ENCODE measurements at regions not wholly inside any gene's neighbourhood (a gene's known extent, or its start where the extent isn't known, plus 50 kb on each side); places are given as distances from the start of the nearest gene placed in this dataset.
A peak's percentile ranks its signal among the peaks of the same experiment; 100 is the strongest.
"Not testable (repeated sequence)": the region's sequence is repeated elsewhere in the genome, so short reads cannot be mapped to it uniquely, and the experiment has no call there.

GRCh38 chrX:129161108-129161507 lies 362.2 kb downstream of the SMARCA1 start:
- no peak for FAIRE-seq

GRCh38 chrX:129158505-129158904 lies 364.8 kb downstream of the SMARCA1 start:
- FAIRE-seq: no peak

DNA sequence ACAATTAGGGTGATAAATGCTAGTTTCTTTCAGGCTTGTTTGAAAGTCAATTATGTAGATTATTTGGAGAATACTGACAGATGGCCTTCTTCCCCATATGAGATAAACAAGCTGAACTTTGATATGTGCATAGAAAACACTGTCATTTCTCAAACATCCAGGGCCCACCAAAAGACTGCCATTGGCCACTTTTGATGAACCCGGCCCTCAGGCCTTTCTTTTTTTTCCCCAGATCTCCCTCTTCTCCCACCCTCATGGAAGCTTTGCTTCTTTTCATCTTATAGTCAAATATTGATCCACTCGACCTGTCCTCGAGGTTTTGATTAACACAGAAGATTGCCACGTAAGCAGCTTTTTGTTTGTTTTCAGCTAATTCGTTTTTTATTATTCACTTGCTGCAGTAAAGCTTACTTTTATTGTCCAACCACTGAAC lies 377.4 kb downstream of the SMARCA1 start:
- no peak for FAIRE-seq

- FAIRE-seq: no peak
Measured at GRCh38 chrX:129145385-129145784, 377.9 kb downstream of the SMARCA1 start.

GRCh38 chrX:129144172-129145038 lies 378.9 kb downstream of the SMARCA1 start:
- FAIRE-seq: no peak

- no peak for FAIRE-seq
Measured at GRCh38 chrX:129139837-129140598, 383.3 kb downstream of the SMARCA1 start.

GRCh38 chrX:129125122-129125914 lies 398.0 kb downstream of the SMARCA1 start:
- no peak for FAIRE-seq

GRCh38 chrX:129123795-129124194 lies 399.5 kb downstream of the SMARCA1 start:
- no peak for FAIRE-seq

- FAIRE-seq: no peak
Measured at GRCh38 chrX:129116676-129117470, 406.4 kb downstream of the SMARCA1 start.

GRCh38 chrX:129115935-129116334 lies 407.4 kb downstream of the SMARCA1 start:
- no peak for FAIRE-seq

DNA sequence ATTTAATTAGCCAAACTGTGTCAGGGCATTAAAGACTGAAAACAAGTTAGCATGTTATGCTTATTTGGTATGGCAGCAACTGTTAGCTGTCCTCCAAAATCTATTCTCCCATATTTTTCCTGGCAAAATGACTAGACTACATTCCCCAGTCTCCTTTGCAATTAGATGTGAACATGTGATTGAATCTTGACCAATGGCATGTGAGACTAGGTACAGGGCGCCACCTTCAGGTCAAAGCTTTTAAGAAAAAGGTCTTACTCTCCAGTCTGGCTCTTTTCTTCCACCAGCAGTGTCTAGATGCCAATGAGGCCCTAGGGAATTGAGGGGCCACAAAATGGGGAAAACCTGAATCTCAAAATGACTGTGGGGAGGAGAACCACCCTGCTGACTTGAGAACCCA lies 408.2 kb downstream of the SMARCA1 start:
- peak; percentile 68 for FAIRE-seq

GRCh38 chrX:129111081-129111798 lies 412.1 kb downstream of the SMARCA1 start:
- FAIRE-seq: no peak

- no peak for FAIRE-seq
Measured at GRCh38 chrX:129108936-129109335, 414.4 kb downstream of the SMARCA1 start.

DNA sequence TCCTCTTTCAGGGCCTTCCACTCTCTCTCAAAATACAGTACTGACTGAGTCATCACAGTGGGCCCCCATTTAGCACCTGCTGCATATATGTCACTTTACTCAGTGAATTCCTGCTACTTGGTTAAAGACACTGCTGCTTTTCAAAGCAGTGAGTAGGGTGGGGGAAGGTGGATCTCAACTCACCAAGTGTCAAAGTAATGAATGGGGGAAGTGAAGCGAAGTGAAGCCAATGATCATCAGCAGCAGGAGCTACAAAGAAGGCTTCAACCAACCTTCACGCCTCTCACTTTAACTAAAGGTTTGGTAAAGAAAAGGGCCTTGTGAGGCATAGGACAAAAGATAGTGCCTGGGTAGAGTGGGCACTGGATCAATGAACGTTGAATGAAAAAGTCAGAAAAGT lies 424.1 kb downstream of the SMARCA1 start:
- FAIRE-seq: no peak

- no peak for FAIRE-seq
Measured at GRCh38 chrX:129097668-129098067, 425.6 kb downstream of the SMARCA1 start.

DNA sequence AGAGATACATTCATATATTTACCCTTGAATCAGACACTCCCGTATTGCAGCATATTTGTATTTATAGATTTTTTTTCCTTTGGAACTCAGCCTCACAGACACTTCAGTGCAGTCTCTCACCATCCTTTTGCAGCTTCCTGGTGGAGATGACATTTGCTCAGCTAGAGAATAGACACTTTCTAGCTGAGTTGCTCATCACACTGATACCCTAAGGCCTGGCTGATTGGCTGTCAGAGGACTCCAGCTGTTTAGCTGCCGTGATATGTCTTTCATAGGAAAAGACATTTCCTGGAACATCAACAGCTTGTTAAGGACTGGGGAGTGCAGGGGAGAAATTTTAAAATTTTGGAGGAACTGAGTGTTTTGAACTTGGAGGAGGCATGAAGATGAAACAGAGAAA lies 429.6 kb downstream of the SMARCA1 start:
- FAIRE-seq: no peak

DNA sequence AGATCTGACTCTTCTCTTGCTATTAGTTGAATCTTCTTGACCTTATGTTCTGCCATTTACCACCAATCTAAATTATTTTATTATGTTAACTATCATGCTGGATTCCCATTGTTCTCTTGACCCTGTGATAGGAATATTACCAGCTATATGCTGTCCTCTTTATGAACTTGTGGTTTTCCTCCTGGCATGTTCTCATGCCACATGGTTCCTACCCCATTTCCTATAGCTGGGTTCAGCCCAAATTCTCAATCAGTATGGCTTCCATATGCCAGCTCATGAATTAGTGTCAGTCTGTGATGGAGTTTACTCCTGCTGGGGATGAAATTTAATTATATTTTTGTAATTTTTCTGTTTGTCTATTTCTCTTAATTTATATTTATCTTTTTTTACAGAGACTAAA lies 430.5 kb downstream of the SMARCA1 start:
- FAIRE-seq: no peak

- FAIRE-seq: no peak
Measured at GRCh38 chrX:129092242-129092641, 431.0 kb downstream of the SMARCA1 start.

- FAIRE-seq: no peak
Measured at GRCh38 chrX:129091097-129091496, 432.2 kb downstream of the SMARCA1 start.

DNA sequence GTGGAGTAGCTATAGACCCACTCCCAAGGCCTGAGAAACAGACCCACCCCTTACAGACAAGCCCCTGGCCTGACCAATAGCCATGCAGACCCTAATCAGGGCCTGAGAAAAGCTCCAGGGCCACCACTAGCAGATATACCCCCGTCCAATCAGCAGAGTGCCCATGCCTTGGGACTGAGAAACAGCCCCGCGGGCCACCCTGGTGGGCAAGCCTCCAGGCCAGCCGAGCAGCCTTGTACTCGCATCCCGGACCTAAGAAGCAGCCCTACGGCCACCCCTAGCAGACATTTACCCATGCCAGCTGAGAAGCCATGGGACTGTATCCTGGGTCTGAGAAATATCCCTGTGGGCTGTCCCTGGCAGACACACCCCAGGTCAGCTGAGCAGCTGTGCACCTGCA lies 436.5 kb downstream of the SMARCA1 start:
- no peak for FAIRE-seq

DNA sequence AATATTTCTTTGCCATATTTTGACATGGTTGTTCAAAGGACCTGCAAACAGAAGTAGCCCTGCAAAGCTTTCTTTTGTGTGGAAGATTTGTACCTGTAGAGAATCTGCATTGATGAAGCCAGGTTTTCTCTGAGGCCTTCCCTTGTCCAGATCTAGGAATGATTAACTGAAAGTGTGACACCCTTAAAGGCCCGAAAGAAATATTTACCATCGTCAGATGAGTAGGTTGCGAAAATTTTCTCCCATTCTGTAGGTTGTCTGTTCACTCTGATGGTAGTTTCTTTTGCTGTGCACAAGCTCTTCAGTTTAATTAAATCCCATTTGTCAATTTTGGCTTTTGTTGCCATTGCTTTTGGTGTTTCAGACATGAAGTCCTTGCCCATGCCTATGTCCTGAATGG lies 439.0 kb downstream of the SMARCA1 start:
- not testable (repeated sequence) for FAIRE-seq

Data from TTC549 (cell line).